ENCODE measurements at regions not wholly inside any gene's neighbourhood (a gene's known extent, or its start where the extent isn't known, plus 50 kb on each side); places are given as distances from the start of the nearest gene placed in this dataset.
A peak's percentile ranks its signal among the peaks of the same experiment; 100 is the strongest.
"Not testable (repeated sequence)": the region's sequence is repeated elsewhere in the genome, so short reads cannot be mapped to it uniquely, and the experiment has no call there.

GRCh38 chr15:77930490-77930889 is 147.0 kb downstream of the TBC1D2B start:
- not testable (repeated sequence) for H3K27ac ChIP-seq (ENCODE audit: low read depth, low read length, severe bottlenecking); H3K4me1 ChIP-seq (ENCODE audit: control insufficient read depth, insufficient read depth, low read length, poor library complexity, severe bottlenecking); H3K9me3 ChIP-seq (ENCODE audit: control insufficient read depth, low read length); H3K4me3 ChIP-seq (ENCODE audit: extremely low read depth, insufficient read depth, low read length, poor library complexity, severe bottlenecking); H3K36me3 ChIP-seq (ENCODE audit: control insufficient read depth, insufficient read depth, low read length)
- no CpG with 5 or more reads among the region's 3 CpGs for WGBS, 2 experiments (ENCODE audit: insufficient coverage in 2 of 2)

- H3K4me1 ChIP-seq (ENCODE audit: control insufficient read depth, insufficient read depth, low read length, poor library complexity, severe bottlenecking); H3K4me3 ChIP-seq (ENCODE audit: extremely low read depth, insufficient read depth, low read length, poor library complexity, severe bottlenecking); H3K27ac ChIP-seq (ENCODE audit: low read depth, low read length, severe bottlenecking); H3K36me3 ChIP-seq (ENCODE audit: control insufficient read depth, insufficient read depth, low read length); H3K9me3 ChIP-seq (ENCODE audit: control insufficient read depth, low read length): not testable (repeated sequence)
- WGBS, 2 experiments (ENCODE audit: insufficient coverage in 2 of 2) = 92 to 97% methylated on average over 2 to 5 of the region's 11 CpGs
Observed at GRCh38 chr15:77926789-77927188, 150.7 kb downstream of the TBC1D2B start.

GRCh38 chr15:77926296-77926695 is 151.2 kb downstream of the TBC1D2B start:
- not testable (repeated sequence) for H3K4me1 ChIP-seq (ENCODE audit: control insufficient read depth, insufficient read depth, low read length, poor library complexity, severe bottlenecking); H3K4me3 ChIP-seq (ENCODE audit: extremely low read depth, insufficient read depth, low read length, poor library complexity, severe bottlenecking)

GRCh38 chr15:77925101-77925500 is 152.4 kb downstream of the TBC1D2B start:
- H3K9me3 ChIP-seq (ENCODE audit: control insufficient read depth, low read length); H3K4me1 ChIP-seq (ENCODE audit: control insufficient read depth, insufficient read depth, low read length, poor library complexity, severe bottlenecking); H3K4me3 ChIP-seq (ENCODE audit: extremely low read depth, insufficient read depth, low read length, poor library complexity, severe bottlenecking); H3K36me3 ChIP-seq (ENCODE audit: control insufficient read depth, insufficient read depth, low read length); H3K27ac ChIP-seq (ENCODE audit: low read depth, low read length, severe bottlenecking): not testable (repeated sequence)
- WGBS, 2 experiments (ENCODE audit: insufficient coverage in 2 of 2) = 50 to 100% methylated on average over 1 of the region's 1 CpG

More at GRCh38 chr15:77926296-77926695, 151.2 kb downstream of the TBC1D2B start:
- not testable (repeated sequence) for H3K36me3 ChIP-seq (ENCODE audit: control insufficient read depth, insufficient read depth, low read length); H3K27ac ChIP-seq (ENCODE audit: low read depth, low read length, severe bottlenecking); H3K9me3 ChIP-seq (ENCODE audit: control insufficient read depth, low read length)
- WGBS, 2 experiments (ENCODE audit: insufficient coverage in 2 of 2) = 96 to 97% methylated on average over 3 to 4 of the region's 10 CpGs

GRCh38 chr15:77921664-77922063 is 155.8 kb downstream of the TBC1D2B start:
- Histone ChIP-seq H3K27ac (ENCODE audit: low read depth, low read length, severe bottlenecking) (no peak overlapping the region), H3K9me3 (ENCODE audit: control insufficient read depth, low read length) (no peaks in the 10 kb centered on the region), H3K4me3 (ENCODE audit: extremely low read depth, insufficient read depth, low read length, poor library complexity, severe bottlenecking) (no peak overlapping the region), H3K4me1 (ENCODE audit: control insufficient read depth, insufficient read depth, low read length, poor library complexity, severe bottlenecking) (no peaks in the 10 kb centered on the region), H3K36me3 (ENCODE audit: control insufficient read depth, insufficient read depth, low read length) (no peaks in the 10 kb centered on the region)
- 60 to 90% methylated on average over 1 to 2 of the region's 4 CpGs for WGBS, 2 experiments (ENCODE audit: insufficient coverage in 2 of 2)

GRCh38 chr15:77916966-77917635 is 160.4 kb downstream of the TBC1D2B start:
- not testable (repeated sequence) for H3K27ac ChIP-seq (ENCODE audit: low read depth, low read length, severe bottlenecking); H3K4me3 ChIP-seq (ENCODE audit: extremely low read depth, insufficient read depth, low read length, poor library complexity, severe bottlenecking); H3K4me1 ChIP-seq (ENCODE audit: control insufficient read depth, insufficient read depth, low read length, poor library complexity, severe bottlenecking); H3K36me3 ChIP-seq (ENCODE audit: control insufficient read depth, insufficient read depth, low read length); H3K9me3 ChIP-seq (ENCODE audit: control insufficient read depth, low read length)
- no CpG with 5 or more reads among the region's 11 CpGs for WGBS, 2 experiments (ENCODE audit: insufficient coverage in 2 of 2)

GRCh38 chr15:77915961-77916330 is 161.6 kb downstream of the TBC1D2B start:
- H3K4me3 ChIP-seq (ENCODE audit: extremely low read depth, insufficient read depth, low read length, poor library complexity, severe bottlenecking); H3K9me3 ChIP-seq (ENCODE audit: control insufficient read depth, low read length); H3K27ac ChIP-seq (ENCODE audit: low read depth, low read length, severe bottlenecking); H3K4me1 ChIP-seq (ENCODE audit: control insufficient read depth, insufficient read depth, low read length, poor library complexity, severe bottlenecking); H3K36me3 ChIP-seq (ENCODE audit: control insufficient read depth, insufficient read depth, low read length): not testable (repeated sequence)
- 91 to 100% methylated on average over 2 to 6 of the region's 6 CpGs for WGBS, 2 experiments (ENCODE audit: insufficient coverage in 2 of 2)

- Histone ChIP-seq H3K4me1 (ENCODE audit: control insufficient read depth, insufficient read depth, low read length, poor library complexity, severe bottlenecking) (no peaks in the 10 kb centered on the region), H3K9me3 (ENCODE audit: control insufficient read depth, low read length) (no peaks in the 10 kb centered on the region), H3K4me3 (ENCODE audit: extremely low read depth, insufficient read depth, low read length, poor library complexity, severe bottlenecking) (no peak overlapping the region), H3K27ac (ENCODE audit: low read depth, low read length, severe bottlenecking) (no peak overlapping the region), H3K36me3 (ENCODE audit: control insufficient read depth, insufficient read depth, low read length) (no peaks in the 10 kb centered on the region)
- WGBS, 2 experiments (ENCODE audit: insufficient coverage in 2 of 2) = 82 to 88% methylated on average over 5 to 6 of the region's 19 CpGs
Observed at GRCh38 chr15:77915261-77915960, 162.1 kb downstream of the TBC1D2B start.

- no CpG with 5 or more reads among the region's 5 CpGs for WGBS, 2 experiments (ENCODE audit: insufficient coverage in 2 of 2)
- not testable (repeated sequence) for H3K4me1 ChIP-seq (ENCODE audit: control insufficient read depth, insufficient read depth, low read length, poor library complexity, severe bottlenecking); H3K4me3 ChIP-seq (ENCODE audit: extremely low read depth, insufficient read depth, low read length, poor library complexity, severe bottlenecking); H3K36me3 ChIP-seq (ENCODE audit: control insufficient read depth, insufficient read depth, low read length); H3K9me3 ChIP-seq (ENCODE audit: control insufficient read depth, low read length); H3K27ac ChIP-seq (ENCODE audit: low read depth, low read length, severe bottlenecking)
Observed at GRCh38 chr15:77914531-77914930, 163.0 kb downstream of the TBC1D2B start.

GRCh38 chr15:77910030-77910911 is 167.2 kb downstream of the TBC1D2B start:
- not testable (repeated sequence) for H3K27ac ChIP-seq (ENCODE audit: low read depth, low read length, severe bottlenecking); H3K4me1 ChIP-seq (ENCODE audit: control insufficient read depth, insufficient read depth, low read length, poor library complexity, severe bottlenecking); H3K9me3 ChIP-seq (ENCODE audit: control insufficient read depth, low read length); H3K36me3 ChIP-seq (ENCODE audit: control insufficient read depth, insufficient read depth, low read length)
- WGBS, 2 experiments (ENCODE audit: insufficient coverage in 2 of 2) = 11 to 25% methylated on average over 4 to 9 of the region's 12 CpGs
- H3K4me3 ChIP-seq (ENCODE audit: extremely low read depth, insufficient read depth, low read length, poor library complexity, severe bottlenecking) = peak overlapping the region; percentile 28

Data from mesodermal cell (in vitro differentiated cells).